ENCODE measurements at regions not wholly inside any gene's neighbourhood (a gene's known extent, or its start where the extent isn't known, plus 50 kb on each side); places are given as distances from the start of the nearest gene placed in this dataset.

GRCh38 chr1:80450711-80451110 is 1350.0 kb upstream of the ADGRL2 start:
- TF ChIP-seq EZH2 (optimal IDR thresholded peaks at IDR 0.05; ENCODE audit: low read depth, low read length) (no peak), CTCF (IDR thresholded peaks at IDR 0.05; ENCODE audit: low read length) (no peak)

Data from MM.1S (cell line).